Uterus (tissue), 1 donor: ENCODE measurements at regions not wholly inside any gene's neighbourhood (a gene's known extent, or its start where the extent isn't known, plus 50 kb on each side); places are given as distances from the start of the nearest gene placed in this dataset. TPM values are rescaled to one million over a fixed set of nuclear protein-coding genes. Genes with fewer than 3 reads are reported as not detected.

Experiments used
- small RNA-seq: library from RNA; depleted of rRNA; stranded (forward); fragments of <200 nt; gene quantifications from one replicate; pipeline ENCODE3, GENCODE V24; 2016

Small RNA genes lying in the stretch of these regions (small RNA-seq; reads per million reads assigned to genes)
- not detected for gene DYNLL1P6
